Neural progenitor cell (in vitro differentiated cells): ENCODE measurements at regions not wholly inside any gene's neighbourhood (a gene's known extent, or its start where the extent isn't known, plus 50 kb on each side); places are given as distances from the start of the nearest gene placed in this dataset.

ENCODE experiments used
- DNase-seq: peaks from one replicate; pipeline ENCODE4 v3.0.0-alpha.2; 2016; ENCODE audit warnings: low spot score
- H2AFZ ChIP-seq: fragments of 200-600 bp; sonication (generic); replicated peaks from 2 replicates; pipeline ENCODE4 v1.6.1; 2016; ENCODE audit warnings: antibody characterized with exemption
- H3F3A ChIP-seq: fragments of 200-600 bp; sonication (generic); 2 replicates; pipeline ENCODE4 v1.6.1; 2016; ENCODE audit warnings: antibody characterized with exemption, low read depth
- H3K27ac ChIP-seq: fragments of 200-600 bp; sonication (generic); 2 replicates; pipeline ENCODE4 v1.5.1; 2016; ENCODE audit warnings: mild to moderate bottlenecking
- H3K27me3 ChIP-seq: fragments of 200-600 bp; sonication (generic); 2 replicates; pipeline ENCODE4 v1.6.1; 2016; ENCODE audit warnings: mild to moderate bottlenecking, moderate library complexity
- H3K36me3 ChIP-seq: fragments of 200-600 bp; sonication (generic); 2 replicates; pipeline ENCODE4 v1.5.1; 2016
- H3K4me1 ChIP-seq: fragments of 200-600 bp; sonication (generic); 2 replicates; pipeline ENCODE4 v1.6.1; 2016; ENCODE audit warnings: mixed run types
- H3K4me2 ChIP-seq: fragments of 200-600 bp; sonication (generic); 2 replicates; pipeline ENCODE4 v1.6.1; 2016
- H3K4me3 ChIP-seq: fragments of 200-600 bp; sonication (generic); 2 replicates; pipeline ENCODE4 v1.5.1; 2016
- H3K79me2 ChIP-seq: fragments of 200-600 bp; sonication (generic); 2 replicates; pipeline ENCODE4 v1.6.1; 2016; ENCODE audit warnings: low read depth
- H3K9ac ChIP-seq: fragments of 200-600 bp; sonication (generic); 2 replicates; pipeline ENCODE4 v1.6.1; 2016
- H3K9me3 ChIP-seq: fragments of 200-600 bp; sonication (generic); 2 replicates; pipeline ENCODE4 v1.5.1; 2016; ENCODE audit warnings: low read depth
- H4K20me1 ChIP-seq: fragments of 200-600 bp; sonication (generic); 2 replicates; pipeline ENCODE4 v1.6.1; 2016; ENCODE audit warnings: low read depth
- H3K27ac Mint-ChIP-seq: 3 replicates; pipeline ENCODE4 v1.8.0; 2021; ENCODE audit warnings: mixed read lengths
- H3K27me3 Mint-ChIP-seq: 2 replicates; pipeline ENCODE4 v1.8.0; 2022; ENCODE audit warnings: low read depth, mild to moderate bottlenecking, inconsistent platforms, moderate library complexity, mixed read lengths; ENCODE audit not compliant: insufficient read depth
- H3K36me3 Mint-ChIP-seq: 3 replicates; pipeline ENCODE4 v1.8.0; 2021; ENCODE audit warnings: mixed read lengths
- H3K4me1 Mint-ChIP-seq: 3 replicates; pipeline ENCODE4 v1.8.0; 2021; ENCODE audit warnings: mixed read lengths
- H3K4me3 Mint-ChIP-seq: 3 replicates; pipeline ENCODE4 v1.8.0; 2021; ENCODE audit warnings: mild to moderate bottlenecking, moderate library complexity, mixed read lengths
- H3K9me3 Mint-ChIP-seq: 3 replicates; pipeline ENCODE4 v1.8.0; 2020; ENCODE audit warnings: mixed read lengths
- CTCF ChIP-seq: fragments of 200-600 bp; sonication (generic); IDR thresholded peaks from 2 replicates; pipeline ENCODE4 v1.5.1; 2017; ENCODE audit warnings: antibody characterized with exemption, mild to moderate bottlenecking
- EZH2 ChIP-seq: fragments of 200-600 bp; sonication (generic); IDR thresholded peaks from 2 replicates; pipeline ENCODE4 v1.6.1; 2017; ENCODE audit warnings: antibody characterized with exemption, mild to moderate bottlenecking, moderate library complexity
- EZH2phosphoT487 ChIP-seq: fragments of 200-600 bp; sonication (generic); IDR thresholded peaks from 2 replicates; pipeline ENCODE4 v1.6.1; 2017; ENCODE audit warnings: antibody characterized with exemption

DNA sequence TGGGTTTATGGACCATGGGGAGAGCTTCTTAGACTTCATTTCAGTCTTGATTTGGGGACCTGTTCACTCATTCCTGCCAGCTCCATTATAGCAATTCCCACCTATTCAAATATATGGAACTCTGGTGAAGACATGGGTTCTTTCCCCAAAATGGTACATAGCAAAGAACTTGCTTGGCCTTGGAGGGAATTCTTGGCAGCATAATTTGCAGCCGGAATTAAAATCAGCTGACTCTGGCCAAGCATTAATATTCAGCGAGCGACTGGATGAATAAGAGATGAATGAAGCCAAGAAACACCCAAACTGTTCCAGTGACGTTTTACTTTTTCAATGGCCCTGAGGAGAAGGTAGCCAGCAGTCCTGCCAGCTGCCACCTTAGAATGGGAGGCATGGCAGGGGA, 88.4 kb upstream of the SOX1 start:
- H3K27me3 Mint-ChIP-seq = peaks cover 27% of the 10 kb centered on the region
- Histone ChIP-seq H3F3A (peaks cover 18% of the 10 kb centered on the region), H3K9ac (no peak overlapping the region), H3K27me3 (no peaks in the 10 kb centered on the region), H2AFZ (no peak overlapping the region), H3K4me1 (peaks cover 9% of the 10 kb centered on the region), H3K9me3 (no peaks in the 10 kb centered on the region), H3K27ac (no peak overlapping the region), H3K4me2 (no peak overlapping the region), H3K79me2 (no peaks in the 10 kb centered on the region), H4K20me1 (no peaks in the 10 kb centered on the region), H3K36me3 (no peaks in the 10 kb centered on the region), H3K4me3 (no peak overlapping the region)
- H3K36me3 Mint-ChIP-seq = peaks cover 4% of the 10 kb centered on the region
- peak overlapping the region; percentile 54 for H3K4me3 Mint-ChIP-seq
- H3K9me3 Mint-ChIP-seq = peaks cover 12% of the 10 kb centered on the region
- DNase-seq = no peak
- peaks cover 34% of the 10 kb centered on the region for H3K4me1 Mint-ChIP-seq
- peak overlapping the region; percentile 37 for H3K27ac Mint-ChIP-seq
- TF ChIP-seq CTCF = no peak
- TF ChIP-seq EZH2phosphoT487 = no peak
- no peak for TF ChIP-seq EZH2

DNA sequence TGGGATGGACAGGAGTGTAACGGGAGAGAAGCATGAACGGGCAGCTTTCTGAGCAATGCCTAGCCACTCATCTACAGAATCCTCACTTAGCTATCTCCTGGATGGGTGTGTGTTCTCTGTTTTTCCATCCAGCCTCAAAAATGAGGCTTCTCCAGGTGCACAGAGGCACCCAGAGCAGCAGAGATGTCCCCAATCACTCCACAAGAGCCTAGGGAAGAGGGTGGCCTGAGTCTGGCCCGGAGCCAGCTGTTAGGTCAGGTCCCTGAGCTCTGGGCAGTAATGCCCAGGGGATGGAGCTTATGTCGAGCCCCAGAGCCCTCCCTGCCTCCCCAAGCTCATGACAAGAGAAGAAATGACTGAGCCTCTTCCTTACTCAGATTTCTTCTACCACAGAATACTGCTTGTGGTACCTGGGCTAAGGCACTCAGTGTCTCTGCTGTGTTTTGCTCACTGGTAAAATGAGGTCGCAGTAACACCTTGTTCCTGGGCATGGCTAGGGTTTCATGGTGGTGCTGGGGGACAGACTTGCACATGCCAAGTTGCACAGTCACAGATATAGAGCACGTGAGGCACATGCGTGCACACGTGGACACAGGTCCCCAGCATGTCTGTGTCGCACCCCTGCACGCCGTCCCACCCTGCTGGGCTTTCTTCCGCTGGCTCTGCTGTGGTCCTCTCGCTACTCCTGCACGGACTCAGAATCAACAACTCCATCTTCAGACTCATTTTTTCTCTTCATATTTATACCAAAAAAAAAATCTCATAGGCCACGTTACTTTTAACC, 86.6 kb upstream of the SOX1 start:
- peaks cover 15% of the 10 kb centered on the region for H3K27me3 Mint-ChIP-seq
- peaks cover 3% of the 10 kb centered on the region for H3K36me3 Mint-ChIP-seq
- no peak for TF ChIP-seq EZH2phosphoT487
- no peak for TF ChIP-seq CTCF
- TF ChIP-seq EZH2 = no peak

DNA sequence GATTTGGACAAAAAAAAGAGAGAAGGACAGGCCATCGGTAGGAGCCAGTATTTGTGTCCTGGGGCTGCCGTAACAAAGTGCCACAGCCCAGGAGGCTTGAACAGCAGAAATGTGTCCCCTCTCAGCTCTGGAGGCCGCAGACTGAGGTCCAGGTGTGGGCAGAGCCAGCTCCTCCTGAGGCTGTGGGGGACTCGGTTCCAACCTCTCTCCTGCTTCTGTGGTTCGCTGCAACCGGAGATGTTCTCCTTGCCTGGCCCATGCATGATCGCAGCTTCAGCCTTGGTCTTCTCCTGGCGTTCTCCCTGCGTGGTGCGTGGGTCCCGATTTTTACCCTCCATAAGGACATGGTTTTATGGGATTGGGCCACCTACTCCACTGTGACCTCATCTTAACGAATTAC, 85.9 kb upstream of the SOX1 start:
- no peak overlapping the region for H3K9ac ChIP-seq
- Mint-ChIP-seq H3K9me3 (no peaks in the 10 kb centered on the region), H3K4me1 (peaks cover 10% of the 10 kb centered on the region), H3K36me3 (no peaks in the 10 kb centered on the region), H3K27ac (no peak overlapping the region), H3K27me3 (peaks cover 13% of the 10 kb centered on the region), H3K4me3 (peak overlapping the region; percentile 31)
- TF ChIP-seq EZH2phosphoT487 (no peak), CTCF (no peak), EZH2 (no peak)
- H3K9me3 ChIP-seq = no peaks in the 10 kb centered on the region
- no peaks in the 10 kb centered on the region for H3K4me1 ChIP-seq
- no peak overlapping the region for H3K27ac ChIP-seq
- no peaks in the 10 kb centered on the region for H3K79me2 ChIP-seq
- DNase-seq = no peak
- no peaks in the 10 kb centered on the region for H4K20me1 ChIP-seq
- no peaks in the 10 kb centered on the region for H3K27me3 ChIP-seq
- H3K4me2 ChIP-seq = no peak overlapping the region
- H3K36me3 ChIP-seq = no peaks in the 10 kb centered on the region
- no peak overlapping the region for H2AFZ ChIP-seq
- H3F3A ChIP-seq = no peaks in the 10 kb centered on the region
- H3K4me3 ChIP-seq = no peak overlapping the region

More for the DNA sequence above, 86.6 kb upstream of the SOX1 start:
- Mint-ChIP-seq H3K9me3 (peaks cover 2% of the 10 kb centered on the region), H3K4me1 (peaks cover 16% of the 10 kb centered on the region), H3K4me3 (no peak overlapping the region), H3K27ac (no peak overlapping the region)
- H3K79me2 ChIP-seq = no peaks in the 10 kb centered on the region
- no peak overlapping the region for H3K9ac ChIP-seq
- no peaks in the 10 kb centered on the region for H4K20me1 ChIP-seq
- no peak for DNase-seq
- no peaks in the 10 kb centered on the region for H3K4me1 ChIP-seq
- no peaks in the 10 kb centered on the region for H3K36me3 ChIP-seq
- H2AFZ ChIP-seq = no peak overlapping the region
- H3K9me3 ChIP-seq = no peaks in the 10 kb centered on the region
- H3K4me3 ChIP-seq = no peak overlapping the region
- H3F3A ChIP-seq = peaks cover 1% of the 10 kb centered on the region
- H3K27ac ChIP-seq = no peak overlapping the region
- no peak overlapping the region for H3K4me2 ChIP-seq
- no peaks in the 10 kb centered on the region for H3K27me3 ChIP-seq
